ENCODE measurements at regions not wholly inside any gene's neighbourhood (a gene's known extent, or its start where the extent isn't known, plus 50 kb on each side); places are given as distances from the start of the nearest gene placed in this dataset.
"Not testable (repeated sequence)": the region's sequence is repeated elsewhere in the genome, so short reads cannot be mapped to it uniquely, and the experiment has no call there.

GRCh38 chr14:105622329-105622955 lies 96.1 kb downstream of the TMEM121 start:
- DNase-seq (ENCODE audit: low spot score) = no peak

DNA sequence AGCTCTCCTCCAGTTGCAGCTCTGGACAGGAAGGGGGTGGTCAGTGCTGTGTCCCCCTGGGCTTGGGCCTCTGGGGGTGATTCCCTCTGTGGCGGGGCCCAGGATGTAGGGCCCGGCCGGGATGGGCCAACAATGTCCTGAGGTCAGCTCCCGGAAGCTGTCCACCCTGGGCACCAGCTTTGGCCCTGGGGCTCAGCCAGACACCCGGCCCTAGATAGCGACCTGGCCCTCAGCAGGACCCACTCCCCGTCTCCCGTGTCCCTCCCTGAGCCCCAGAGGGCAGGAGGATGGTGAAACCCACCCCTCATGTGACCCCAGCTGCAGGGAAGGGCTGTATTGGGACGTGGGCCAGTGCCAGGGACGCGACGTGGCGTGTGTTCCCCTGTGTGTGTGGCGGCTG lies 96.8 kb downstream of the TMEM121 start:
- DNase-seq (ENCODE audit: low spot score) = not testable (repeated sequence)

GRCh38 chr14:105624346-105624745 lies 98.0 kb downstream of the TMEM121 start:
- DNase-seq (ENCODE audit: low spot score) = not testable (repeated sequence)

- DNase-seq (ENCODE audit: low spot score) = not testable (repeated sequence)
These were observed 98.5 kb downstream of the TMEM121 start for GRCh38 chr14:105624749-105625434.

DNA sequence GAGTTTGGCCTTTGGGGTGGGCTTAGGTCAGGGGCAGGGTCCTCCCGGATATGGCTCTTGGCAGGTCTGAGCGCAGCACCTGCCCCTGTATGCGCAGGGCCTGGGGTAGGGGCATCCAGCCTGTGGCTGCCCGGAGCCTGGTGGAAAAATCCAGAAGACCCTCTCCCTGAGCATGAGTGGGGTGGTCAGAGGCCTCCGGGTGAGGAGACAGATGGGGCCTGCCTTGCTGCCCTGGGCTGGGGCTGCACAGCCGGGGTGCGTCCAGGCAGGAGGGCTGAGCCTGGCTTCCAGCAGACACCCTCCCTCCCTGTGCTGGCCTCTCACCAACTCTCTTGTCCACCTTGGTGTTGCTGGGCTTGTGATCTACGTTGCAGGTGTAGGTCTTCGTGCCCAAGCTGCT lies 99.1 kb downstream of the TMEM121 start:
- DNase-seq (ENCODE audit: low spot score) = not testable (repeated sequence)

DNA sequence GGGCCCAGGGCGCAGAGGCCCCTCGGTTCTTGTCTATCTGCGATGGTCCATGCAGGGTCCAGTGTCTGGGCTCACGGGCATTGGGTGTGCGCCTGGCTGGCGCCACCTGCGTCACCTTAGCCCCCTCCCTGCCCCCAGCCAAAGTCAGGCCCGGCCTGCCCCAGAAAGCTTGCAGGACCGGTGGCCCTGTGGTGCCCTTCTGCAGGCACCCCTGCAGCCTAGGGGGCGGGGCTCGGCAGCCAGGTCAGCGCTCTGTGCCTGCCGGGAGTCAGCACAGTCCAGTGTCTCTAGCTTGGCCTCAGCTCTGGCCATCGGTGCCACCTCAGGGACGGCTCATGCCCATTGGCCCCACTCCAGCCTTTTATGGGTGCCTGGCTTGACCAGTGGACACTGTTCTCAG lies 99.7 kb downstream of the TMEM121 start:
- DNase-seq (ENCODE audit: low spot score) = not testable (repeated sequence)

DNA sequence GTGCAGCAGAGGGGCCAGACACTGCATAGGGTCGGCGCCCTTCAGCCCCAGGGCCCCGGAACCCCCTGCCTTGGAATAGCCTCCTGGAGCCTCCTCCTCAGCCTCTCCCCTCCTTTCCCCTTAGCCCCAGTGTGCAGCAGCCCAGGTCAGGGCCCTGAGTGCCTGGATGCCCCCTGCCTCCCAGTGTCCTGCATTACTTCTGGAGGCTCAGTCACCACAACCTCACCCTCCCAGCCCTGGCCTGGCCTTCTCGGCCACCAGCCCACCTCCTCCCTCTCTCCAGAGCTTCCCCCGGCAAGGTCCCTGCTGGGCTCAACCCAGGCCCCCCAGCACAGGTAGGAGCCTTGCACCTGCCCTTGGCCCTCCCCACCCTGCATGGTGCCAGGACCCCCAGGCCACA lies 100.3 kb downstream of the TMEM121 start:
- DNase-seq (ENCODE audit: low spot score) = not testable (repeated sequence)

DNA sequence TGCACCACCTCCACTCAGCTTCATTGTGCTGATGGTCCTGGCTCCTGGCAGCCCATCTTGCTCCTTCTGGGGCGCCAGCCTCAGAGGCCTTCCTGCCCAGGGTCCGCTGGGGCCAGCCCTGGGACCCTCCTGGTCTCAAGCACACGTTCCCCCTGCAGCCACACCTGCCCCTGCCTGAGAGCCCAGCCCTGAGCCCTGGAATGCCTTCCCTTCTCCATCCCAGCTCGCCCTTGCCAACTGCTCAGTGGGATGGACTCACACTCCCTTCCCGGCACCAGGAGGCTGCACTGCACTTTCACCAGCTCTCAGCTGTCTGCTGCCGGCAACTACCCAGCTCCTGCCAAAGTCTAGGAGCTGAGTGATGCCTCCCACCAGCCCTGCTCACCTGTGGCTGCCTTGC lies 100.9 kb downstream of the TMEM121 start:
- not testable (repeated sequence) for DNase-seq (ENCODE audit: low spot score)

- DNase-seq (ENCODE audit: low spot score) = no peak
These were observed 101.3 kb downstream of the TMEM121 start for GRCh38 chr14:105627701-105628100.

- DNase-seq (ENCODE audit: low spot score) = not testable (repeated sequence)
These were observed 101.7 kb downstream of the TMEM121 start for GRCh38 chr14:105628126-105628525.

DNA sequence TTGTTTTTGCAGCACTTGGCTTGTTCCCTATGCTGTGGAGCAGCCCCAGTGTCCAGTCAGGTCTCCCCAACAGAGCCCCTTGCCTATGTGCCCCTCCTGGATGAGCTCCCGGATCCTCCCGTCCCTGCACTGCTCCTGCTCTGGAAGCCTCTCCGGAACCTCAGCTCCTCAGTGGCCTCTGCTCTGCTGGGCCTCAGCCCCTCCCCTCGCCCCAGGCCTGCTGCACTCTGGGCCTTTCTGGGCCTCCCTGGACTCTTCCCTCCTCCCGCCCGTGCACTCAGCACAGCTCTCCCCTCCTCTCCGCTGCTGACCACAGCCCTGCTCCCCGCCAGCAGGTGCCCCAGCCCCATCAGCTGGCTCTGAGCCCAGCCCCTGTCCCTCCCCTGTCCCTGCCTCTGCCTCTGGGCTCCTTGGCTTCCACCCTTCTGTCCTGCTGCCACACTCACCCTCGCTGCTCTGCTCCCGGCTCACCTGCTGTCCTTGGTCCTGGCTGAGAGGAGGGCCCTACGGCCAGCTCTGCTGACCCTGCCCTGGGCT lies 102.2 kb downstream of the TMEM121 start:
- not testable (repeated sequence) for DNase-seq (ENCODE audit: low spot score)

DNA sequence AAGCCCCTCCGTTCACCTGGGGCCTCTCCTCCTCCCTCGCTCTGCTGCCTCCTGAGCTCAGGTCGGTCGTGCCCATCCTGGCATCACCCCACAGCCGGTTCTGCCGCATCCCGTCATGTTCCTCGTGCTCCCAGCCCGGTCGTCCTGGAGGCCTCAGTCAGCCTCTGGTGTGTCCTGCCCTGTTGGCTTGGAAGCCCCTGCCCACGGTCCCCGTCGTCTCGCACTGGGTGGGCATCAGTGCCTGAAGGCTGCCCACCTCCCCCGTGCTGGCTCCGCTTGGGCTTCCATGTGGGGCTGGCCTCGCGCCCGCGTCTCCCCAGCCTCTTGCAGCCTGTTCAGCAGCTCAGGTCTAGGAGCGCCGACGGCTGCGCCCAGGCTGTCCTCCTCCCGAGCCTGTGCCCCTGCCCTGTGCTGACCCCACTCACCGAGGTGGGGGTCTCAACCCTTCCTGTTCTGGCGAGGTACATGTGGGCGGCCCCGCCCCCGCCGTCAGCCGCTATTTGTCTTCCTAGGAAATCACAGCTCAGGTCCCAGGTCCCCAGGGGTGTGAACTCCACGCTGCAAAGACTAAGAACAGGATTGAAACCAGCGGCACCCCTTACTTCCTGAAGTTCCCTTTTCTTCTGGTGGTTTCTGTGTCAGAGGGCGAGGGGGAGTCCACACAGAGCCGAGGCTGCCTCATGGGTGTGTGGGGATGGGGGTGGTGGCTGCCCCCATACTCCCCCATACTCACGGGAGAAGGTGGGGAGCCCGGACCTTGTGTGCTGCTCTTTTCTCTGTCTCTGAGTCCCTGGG lies 102.9 kb downstream of the TMEM121 start:
- not testable (repeated sequence) for DNase-seq (ENCODE audit: low spot score)

DNA sequence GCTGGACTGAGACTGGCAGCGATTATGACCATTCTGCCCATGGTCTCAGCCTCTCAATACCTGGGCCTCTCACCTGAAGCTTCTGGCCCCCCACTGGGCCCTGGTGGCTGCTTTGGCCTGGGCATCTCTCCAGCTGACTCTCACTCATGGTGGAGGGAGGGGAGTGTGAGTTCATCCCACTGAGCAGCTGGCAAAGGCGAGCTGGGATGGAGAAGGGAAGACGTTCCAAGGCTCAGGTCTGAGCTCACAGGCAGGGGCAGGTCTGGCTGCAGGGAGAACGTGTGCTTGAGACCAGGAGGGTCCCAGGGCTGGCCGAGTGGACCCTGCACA lies 103.5 kb downstream of the TMEM121 start:
- no peak for DNase-seq (ENCODE audit: low spot score)

DNA sequence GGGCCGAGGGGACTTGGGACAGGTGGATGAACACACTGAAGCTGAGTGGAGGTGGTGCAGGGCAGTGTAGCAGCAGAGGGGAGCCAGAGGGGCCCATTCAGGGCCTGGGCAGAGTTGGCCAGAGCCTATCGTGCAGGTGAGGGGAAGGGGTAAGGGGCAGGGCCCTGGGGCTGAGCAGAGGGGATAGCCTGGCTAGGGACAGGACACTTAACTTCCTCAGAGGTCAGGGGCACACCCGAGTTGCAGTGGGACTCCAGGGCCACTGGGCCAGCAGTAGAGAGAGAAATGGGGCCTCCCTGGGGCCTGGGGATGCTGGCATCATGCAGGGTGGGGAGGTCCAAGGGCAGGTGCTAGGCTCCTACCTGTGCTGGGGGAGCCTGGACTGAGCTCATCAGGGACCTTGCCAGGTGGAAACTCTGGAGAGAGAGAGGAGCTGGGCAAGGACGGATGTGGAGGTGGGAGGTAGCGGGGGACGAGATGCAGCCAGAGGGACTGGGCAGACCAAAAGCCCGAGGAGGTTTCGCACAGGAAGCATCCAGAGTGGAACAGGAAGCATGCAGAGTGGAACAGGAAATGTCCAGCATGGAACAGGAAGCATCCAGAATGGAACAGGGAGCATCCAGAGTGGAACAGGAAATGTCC lies 104.0 kb downstream of the TMEM121 start:
- not testable (repeated sequence) for DNase-seq (ENCODE audit: low spot score)

DNA sequence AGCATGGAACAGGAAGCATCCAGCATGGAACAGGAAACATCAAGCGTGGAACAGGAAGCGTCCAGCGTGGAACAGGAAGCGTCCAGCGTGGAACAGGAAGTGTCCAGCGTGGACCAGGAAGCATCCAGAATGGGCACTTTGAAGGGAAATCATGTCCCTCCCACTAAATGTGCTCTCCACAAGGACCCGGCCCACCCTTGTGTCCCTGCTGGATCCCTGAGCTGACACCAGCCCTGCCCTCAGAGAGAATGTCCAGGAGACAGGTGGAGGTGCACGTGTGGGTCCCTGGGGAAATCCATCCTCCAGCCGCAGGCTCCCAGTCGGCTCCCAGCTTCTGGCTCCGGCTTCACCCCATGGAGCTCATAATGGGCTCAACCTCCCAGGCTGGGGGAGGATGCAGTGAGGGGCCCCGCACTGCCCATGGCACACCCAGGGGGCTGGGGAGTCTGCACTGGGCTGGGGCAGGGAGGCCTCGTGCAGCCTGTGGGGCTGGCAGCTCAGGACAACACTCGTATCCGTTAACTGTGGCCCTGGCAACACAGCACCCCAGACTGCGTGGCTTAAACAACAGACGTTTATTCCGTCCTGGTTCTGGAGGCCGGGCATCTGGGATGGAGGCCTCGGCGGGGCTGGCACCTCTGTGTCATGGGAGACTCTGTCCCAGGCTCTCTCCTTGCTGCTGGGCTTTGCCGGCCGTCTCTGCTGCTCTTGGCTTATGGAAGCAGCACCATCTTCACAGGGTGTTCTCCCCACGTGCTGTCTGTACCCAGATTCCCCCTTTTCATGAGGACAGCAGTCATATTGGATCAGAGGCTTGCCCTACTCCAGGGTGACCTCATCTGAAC lies 104.8 kb downstream of the TMEM121 start:
- DNase-seq (ENCODE audit: low spot score) = not testable (repeated sequence)

GRCh38 chr14:105632010-105632409 lies 105.6 kb downstream of the TMEM121 start:
- DNase-seq (ENCODE audit: low spot score) = no peak

DNA sequence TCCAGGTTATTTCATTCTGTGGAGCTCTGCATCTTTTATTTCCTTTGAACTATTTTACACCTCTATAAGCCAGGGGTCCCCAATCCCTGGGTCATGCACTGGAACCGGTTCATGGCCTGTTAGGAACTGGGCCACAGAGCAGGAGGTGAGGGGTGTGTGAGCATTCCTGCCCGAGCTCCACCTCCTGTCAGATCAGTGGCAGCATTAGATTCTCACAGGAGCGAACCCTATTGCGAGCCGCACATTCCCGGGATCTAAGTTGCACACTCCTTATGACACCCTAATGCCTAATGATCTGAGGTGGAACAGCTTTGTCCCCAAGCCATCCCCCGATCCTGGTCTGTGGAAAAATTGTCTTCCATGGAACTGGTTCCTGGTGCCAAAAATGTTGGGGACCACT lies 107.2 kb downstream of the TMEM121 start:
- DNase-seq (ENCODE audit: low spot score) = not testable (repeated sequence)

DNA sequence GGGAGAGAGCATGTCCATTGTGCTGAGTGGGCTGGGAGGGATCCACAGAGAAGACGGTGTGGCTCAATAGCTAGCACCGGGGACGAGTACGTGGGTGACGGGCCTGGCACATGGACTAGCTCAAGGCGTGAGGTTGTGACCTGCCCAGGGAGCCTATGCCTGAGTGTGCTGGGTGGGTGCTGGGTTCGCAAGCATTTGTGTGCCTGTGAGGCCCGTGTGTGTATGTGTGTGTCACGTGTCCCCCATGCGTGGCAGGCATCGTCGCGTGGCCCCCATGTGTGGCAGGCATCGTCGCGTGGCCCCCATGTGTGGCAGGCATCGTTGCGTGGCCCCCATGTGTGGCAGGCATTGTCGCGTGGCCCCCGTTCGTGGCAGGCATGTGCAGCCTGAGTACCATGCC lies 109.2 kb downstream of the TMEM121 start:
- no peak for DNase-seq (ENCODE audit: low spot score)

DNA sequence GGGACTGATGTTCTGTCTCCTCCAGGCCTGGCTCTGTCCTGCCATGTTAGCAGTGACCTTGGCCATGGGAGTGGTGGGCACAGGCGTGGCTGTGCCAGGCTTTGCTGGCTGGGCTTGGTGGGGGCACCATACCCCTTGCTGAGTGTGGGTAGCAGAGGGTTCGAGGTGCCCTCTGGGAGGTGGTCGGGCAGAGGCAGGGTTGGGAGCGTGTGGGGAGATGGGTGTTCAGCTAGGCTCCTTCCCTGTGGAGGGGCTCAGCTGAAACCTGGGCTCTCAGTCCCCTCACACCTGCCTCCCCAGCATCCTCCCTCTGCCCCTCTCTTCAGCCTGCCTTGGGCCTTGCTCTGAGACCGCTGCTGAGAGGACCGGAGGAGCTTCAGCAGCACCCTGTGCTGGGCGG lies 109.6 kb downstream of the TMEM121 start:
- DNase-seq (ENCODE audit: low spot score) = not testable (repeated sequence)

- DNase-seq (ENCODE audit: low spot score) = no peak
These were observed 110.6 kb downstream of the TMEM121 start for GRCh38 chr14:105636935-105637334.

DNA sequence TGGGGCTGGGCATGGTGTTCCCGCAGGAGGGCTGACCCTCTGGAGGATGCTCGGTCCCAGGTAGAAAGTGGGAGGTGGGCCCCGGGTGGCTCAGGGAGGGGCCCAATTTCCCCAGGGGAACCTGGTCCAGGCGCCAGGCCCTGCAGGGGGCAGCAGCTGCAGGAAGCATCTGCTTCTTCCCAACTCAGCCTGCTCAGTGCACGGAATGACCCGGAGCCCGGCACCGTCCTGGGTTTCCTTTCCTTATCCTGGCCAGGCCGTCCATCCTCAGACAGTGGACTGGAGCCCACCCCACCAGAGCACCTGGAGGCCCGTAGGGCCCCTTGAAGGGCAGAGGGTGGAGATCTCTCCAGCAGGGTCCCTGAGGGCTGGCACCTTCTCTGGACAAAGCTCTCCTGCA lies 111.0 kb downstream of the TMEM121 start:
- DNase-seq (ENCODE audit: low spot score) = not testable (repeated sequence)

Data from AG20443 (cell line).